ENCODE measurements at regions not wholly inside any gene's neighbourhood (a gene's known extent, or its start where the extent isn't known, plus 50 kb on each side); places are given as distances from the start of the nearest gene placed in this dataset.

GRCh38 chr4:174023641-174024040 lies 259.8 kb downstream of the FBXO8 start:
- Histone ChIP-seq H3K79me2 (ENCODE audit: control insufficient read depth, low read length) (no peaks in the 10 kb centered on the region), H3K27ac (ENCODE audit: low read depth, low read length) (no peak overlapping the region), H3K27me3 (ENCODE audit: control insufficient read depth, low read length) (no peaks in the 10 kb centered on the region), H3K4me1 (ENCODE audit: control insufficient read depth, low read length) (no peaks in the 10 kb centered on the region), H3F3A (ENCODE audit: control insufficient read depth, insufficient read depth) (no peaks in the 10 kb centered on the region), H3K36me3 (ENCODE audit: control insufficient read depth, low read length) (no peaks in the 10 kb centered on the region), H3K4me3 (ENCODE audit: low read length) (no peak overlapping the region), H4K20me1 (ENCODE audit: control insufficient read depth, insufficient read depth, low read depth, low read length) (no peaks in the 10 kb centered on the region), H3K4me2 (ENCODE audit: low read length) (no peak overlapping the region), H3K9me2 (replicated peaks; ENCODE audit: control insufficient read depth, low read length) (no peaks in the 10 kb centered on the region), H3K9me3 (ENCODE audit: control insufficient read depth, insufficient read depth, low read length) (no peaks in the 10 kb centered on the region)
- no peak for TF ChIP-seq CTCF (IDR thresholded peaks at IDR 0.05; ENCODE audit: low read depth, low read length, poor library complexity, severe bottlenecking)
- no peak for TF ChIP-seq EZH2phosphoT487 (IDR thresholded peaks at IDR 0.05; ENCODE audit: borderline replicate concordance, low read length)

- Histone ChIP-seq H3K4me3 (ENCODE audit: low read length) (no peak overlapping the region), H3F3A (ENCODE audit: control insufficient read depth, insufficient read depth) (no peaks in the 10 kb centered on the region), H3K27ac (ENCODE audit: low read depth, low read length) (no peak overlapping the region), H3K9me2 (replicated peaks; ENCODE audit: control insufficient read depth, low read length) (no peaks in the 10 kb centered on the region), H3K4me2 (ENCODE audit: low read length) (no peak overlapping the region), H3K9me3 (ENCODE audit: control insufficient read depth, insufficient read depth, low read length) (no peaks in the 10 kb centered on the region), H3K4me1 (ENCODE audit: control insufficient read depth, low read length) (no peaks in the 10 kb centered on the region), H3K27me3 (ENCODE audit: control insufficient read depth, low read length) (no peaks in the 10 kb centered on the region), H3K36me3 (ENCODE audit: control insufficient read depth, low read length) (no peaks in the 10 kb centered on the region), H3K79me2 (ENCODE audit: control insufficient read depth, low read length) (no peaks in the 10 kb centered on the region), H4K20me1 (ENCODE audit: control insufficient read depth, insufficient read depth, low read depth, low read length) (no peaks in the 10 kb centered on the region)
- TF ChIP-seq CTCF (IDR thresholded peaks at IDR 0.05; ENCODE audit: low read depth, low read length, poor library complexity, severe bottlenecking) (no peak), EZH2phosphoT487 (IDR thresholded peaks at IDR 0.05; ENCODE audit: borderline replicate concordance, low read length) (no peak)
These were observed 265.2 kb downstream of the FBXO8 start for GRCh38 chr4:174018236-174018635.

- Histone ChIP-seq H3K9me2 (replicated peaks; ENCODE audit: control insufficient read depth, low read length) (no peaks in the 10 kb centered on the region), H3K27me3 (ENCODE audit: control insufficient read depth, low read length) (no peaks in the 10 kb centered on the region), H3K4me2 (ENCODE audit: low read length) (no peak overlapping the region), H3K4me1 (ENCODE audit: control insufficient read depth, low read length) (no peaks in the 10 kb centered on the region), H3K27ac (ENCODE audit: low read depth, low read length) (no peak overlapping the region), H3K79me2 (ENCODE audit: control insufficient read depth, low read length) (no peaks in the 10 kb centered on the region), H3F3A (ENCODE audit: control insufficient read depth, insufficient read depth) (no peaks in the 10 kb centered on the region), H3K36me3 (ENCODE audit: control insufficient read depth, low read length) (no peaks in the 10 kb centered on the region), H3K9me3 (ENCODE audit: control insufficient read depth, insufficient read depth, low read length) (no peaks in the 10 kb centered on the region), H4K20me1 (ENCODE audit: control insufficient read depth, insufficient read depth, low read depth, low read length) (no peaks in the 10 kb centered on the region), H3K4me3 (ENCODE audit: low read length) (no peak overlapping the region)
- TF ChIP-seq EZH2phosphoT487 (IDR thresholded peaks at IDR 0.05; ENCODE audit: borderline replicate concordance, low read length) (no peak), CTCF (IDR thresholded peaks at IDR 0.05; ENCODE audit: low read depth, low read length, poor library complexity, severe bottlenecking) (no peak)
These were observed 267.2 kb downstream of the FBXO8 start for GRCh38 chr4:174016251-174016650.

- H3K4me1 ChIP-seq (ENCODE audit: control insufficient read depth, low read length), result no peaks in the 10 kb centered on the region
- no peak overlapping the region for H3K4me2 ChIP-seq (ENCODE audit: low read length)
- TF ChIP-seq CTCF (IDR thresholded peaks at IDR 0.05; ENCODE audit: low read depth, low read length, poor library complexity, severe bottlenecking) (no peak), EZH2phosphoT487 (IDR thresholded peaks at IDR 0.05; ENCODE audit: borderline replicate concordance, low read length) (no peak)
- H4K20me1 ChIP-seq (ENCODE audit: control insufficient read depth, insufficient read depth, low read depth, low read length), result no peaks in the 10 kb centered on the region
- no peaks in the 10 kb centered on the region for H3K36me3 ChIP-seq (ENCODE audit: control insufficient read depth, low read length)
- H3K4me3 ChIP-seq (ENCODE audit: low read length), result no peak overlapping the region
- H3K79me2 ChIP-seq (ENCODE audit: control insufficient read depth, low read length), result no peaks in the 10 kb centered on the region
- no peaks in the 10 kb centered on the region for H3F3A ChIP-seq (ENCODE audit: control insufficient read depth, insufficient read depth)
- no peaks in the 10 kb centered on the region for H3K9me3 ChIP-seq (ENCODE audit: control insufficient read depth, insufficient read depth, low read length)
- H3K27ac ChIP-seq (ENCODE audit: low read depth, low read length), result no peak overlapping the region
- no peaks in the 10 kb centered on the region for H3K27me3 ChIP-seq (ENCODE audit: control insufficient read depth, low read length)
- no peaks in the 10 kb centered on the region for H3K9me2 ChIP-seq (replicated peaks; ENCODE audit: control insufficient read depth, low read length)
These were observed 270.6 kb downstream of the FBXO8 start for GRCh38 chr4:174012886-174013259.
